H9 (cell line): ENCODE measurements at regions not wholly inside any gene's neighbourhood (a gene's known extent, or its start where the extent isn't known, plus 50 kb on each side); places are given as distances from the start of the nearest gene placed in this dataset.

ENCODE experiments used
- DNase-seq: peaks from one replicate; pipeline ENCODE4 v3.0.0-alpha.2; 2017
- H2AFZ ChIP-seq: one replicate; pipeline ENCODE4 v1.6.1; 2013; ENCODE audit warnings: mild to moderate bottlenecking, low read length, control low read depth, moderate library complexity
- H2AK5ac ChIP-seq: 2 replicates; pipeline ENCODE4 v1.6.1; 2013; ENCODE audit warnings: low read length, control low read depth, mixed read lengths; ENCODE audit not compliant: insufficient read length
- H2BK120ac ChIP-seq: one replicate; pipeline ENCODE4 v1.6.1; 2013; ENCODE audit warnings: low read depth, mild to moderate bottlenecking, low read length, control low read depth, inconsistent platforms; ENCODE audit not compliant: poor library complexity, severe bottlenecking
- H2BK12ac ChIP-seq: 2 replicates; pipeline ENCODE4 v1.6.1; 2013; ENCODE audit warnings: low read length, control low read depth, mixed read lengths, low read depth; ENCODE audit not compliant: insufficient read length
- H2BK15ac ChIP-seq: 2 replicates; pipeline ENCODE4 v1.6.1; 2013; ENCODE audit warnings: low read depth, low read length, control low read depth
- H2BK20ac ChIP-seq: one replicate; pipeline ENCODE4 v1.6.1; 2013; ENCODE audit warnings: low read depth, mild to moderate bottlenecking, low read length, control low read depth, inconsistent platforms; ENCODE audit not compliant: poor library complexity, severe bottlenecking
- H2BK5ac ChIP-seq: 2 replicates; pipeline ENCODE4 v1.6.1; 2013; ENCODE audit warnings: low read length, control low read depth, mixed read lengths; ENCODE audit not compliant: insufficient read length
- H3K14ac ChIP-seq: 2 replicates; pipeline ENCODE4 v1.6.1; 2013; ENCODE audit warnings: low read length, control low read depth; ENCODE audit not compliant: insufficient read depth
- H3K18ac ChIP-seq: 2 replicates; pipeline ENCODE4 v1.6.1; 2013; ENCODE audit warnings: low read depth, mild to moderate bottlenecking, mixed read lengths, low read length, control low read depth; ENCODE audit not compliant: insufficient read length
- H3K23ac ChIP-seq: 2 replicates; pipeline ENCODE4 v1.6.1; 2013; ENCODE audit warnings: low read length, control low read depth, mixed read lengths, low read depth; ENCODE audit not compliant: insufficient read length
- H3K23me2 ChIP-seq: 2 replicates; pipeline ENCODE4 v1.6.1; 2013; ENCODE audit warnings: low read depth, mild to moderate bottlenecking, mixed read lengths, low read length, control low read depth; ENCODE audit not compliant: insufficient read length, poor library complexity, severe bottlenecking
- H3K27ac ChIP-seq: 2 replicates; pipeline ENCODE4 v1.5.1; 2013; ENCODE audit warnings: low read length, control low read depth, mixed read lengths, low read depth; ENCODE audit not compliant: insufficient read length
- H3K27me3 ChIP-seq: 2 replicates; pipeline ENCODE4 v1.6.1; 2013; ENCODE audit warnings: low read length, control low read depth, inconsistent platforms; ENCODE audit not compliant: insufficient read depth
- H3K4ac ChIP-seq: 2 replicates; pipeline ENCODE4 v1.6.1; 2013; ENCODE audit warnings: low read depth, mild to moderate bottlenecking, control low read depth, inconsistent platforms, low read length, moderate library complexity
- H3K4me1 ChIP-seq: 2 replicates; pipeline ENCODE4 v1.6.1; 2013; ENCODE audit warnings: low read length, control low read depth, inconsistent platforms; ENCODE audit not compliant: insufficient read depth
- H3K4me2 ChIP-seq: 2 replicates; pipeline ENCODE4 v1.6.1; 2013; ENCODE audit warnings: low read length, control low read depth, mixed read lengths; ENCODE audit not compliant: insufficient read length, insufficient read depth
- H3K56ac ChIP-seq: 2 replicates; pipeline ENCODE4 v1.6.1; 2013; ENCODE audit warnings: low read depth, mild to moderate bottlenecking, mixed read lengths, low read length, control low read depth; ENCODE audit not compliant: insufficient read length
- H3K79me1 ChIP-seq: 2 replicates; pipeline ENCODE4 v1.6.1; 2013; ENCODE audit warnings: low read depth, mild to moderate bottlenecking, moderate library complexity, low read length, control low read depth, inconsistent platforms; ENCODE audit not compliant: insufficient read depth, poor library complexity, severe bottlenecking
- H3K79me2 ChIP-seq: 2 replicates; pipeline ENCODE4 v1.6.1; 2013; ENCODE audit warnings: low read length, control low read depth, inconsistent platforms; ENCODE audit not compliant: insufficient read depth
- H3K9ac ChIP-seq: 2 replicates; pipeline ENCODE4 v1.6.1; 2013; ENCODE audit warnings: low read length, control low read depth, mixed read lengths; ENCODE audit not compliant: insufficient read length; ENCODE audit errors: extremely low read depth
- H3K9me3 ChIP-seq: one replicate; pipeline ENCODE4 v1.6.1; 2013; ENCODE audit warnings: low read depth, low read length, inconsistent platforms; ENCODE audit not compliant: control insufficient read depth
- H3T11ph ChIP-seq: one replicate; pipeline ENCODE4 v1.6.1; 2013; ENCODE audit warnings: mild to moderate bottlenecking, low read length, control low read depth, inconsistent platforms
- H4K20me1 ChIP-seq: one replicate; pipeline ENCODE4 v1.6.1; 2013; ENCODE audit not compliant: control insufficient read depth, insufficient read length, insufficient read depth
- H4K5ac ChIP-seq: 2 replicates; pipeline ENCODE4 v1.6.1; 2013; ENCODE audit warnings: low read depth, mild to moderate bottlenecking, mixed read lengths, low read length, control low read depth; ENCODE audit not compliant: insufficient read length
- H4K8ac ChIP-seq: replicated peaks from 2 replicates; pipeline ENCODE4 v1.6.1; 2013; ENCODE audit warnings: low read length, control low read depth, mixed read lengths, low read depth; ENCODE audit not compliant: insufficient read length
- H4K91ac ChIP-seq: 2 replicates; pipeline ENCODE4 v1.6.1; 2013; ENCODE audit warnings: low read depth, mild to moderate bottlenecking, moderate library complexity, mixed read lengths, low read length, control low read depth; ENCODE audit not compliant: insufficient read length
- H3K27ac Mint-ChIP-seq, 3 experiments: 2 replicates in 2 of 3; 3 replicates in 1 of 3; pipeline ENCODE4 v1.8.0; 2020 to 2021; ENCODE audit warnings: mixed read lengths in 3 of 3, mild to moderate bottlenecking in 1 of 3, moderate library complexity in 1 of 3
- H3K27me3 Mint-ChIP-seq: 2 replicates; pipeline ENCODE4 v1.8.0; 2021; ENCODE audit warnings: low read depth, mild to moderate bottlenecking, moderate library complexity, mixed read lengths
- H3K36me3 Mint-ChIP-seq, 3 experiments: 2 replicates in 2 of 3; 3 replicates in 1 of 3; pipeline ENCODE4 v1.8.0; 2020 to 2021; ENCODE audit warnings: low read depth in 3 of 3, mixed read lengths in 3 of 3; ENCODE audit not compliant: insufficient read depth in 1 of 3
- H3K4me1 Mint-ChIP-seq, 2 experiments: 2 replicates each; pipeline ENCODE4 v1.8.0; 2020; ENCODE audit warnings: mixed read lengths in 2 of 2
- H3K4me3 Mint-ChIP-seq, 2 experiments: 2 replicates in 1 of 2; 3 replicates in 1 of 2; pipeline ENCODE4 v1.8.0; 2020 to 2021; ENCODE audit warnings: mild to moderate bottlenecking in 2 of 2, mixed read lengths in 2 of 2, moderate library complexity in 1 of 2
- H3K9me3 Mint-ChIP-seq, 2 experiments: 2 replicates in 1 of 2; 3 replicates in 1 of 2; pipeline ENCODE4 v1.8.0; 2020; ENCODE audit warnings: mild to moderate bottlenecking in 2 of 2, mixed read lengths in 2 of 2, moderate library complexity in 1 of 2
- CTCF ChIP-seq: fragments of 200-600 bp; sonication (generic); conservative IDR thresholded peaks from 3 replicates; pipeline ENCODE4 v1.8.0; 2021; ENCODE audit warnings: antibody characterized with exemption, mild to moderate bottlenecking
- WGBS: extraction: QIAGEN DNeasy Blood & Tissue Kit; methylation state at CpG from one replicate; pipeline ENCODE4 v1.1.7; 2013; ENCODE audit warnings: missing lambda C conversion rate, low lambda C conversion rate, mixed read lengths; ENCODE audit not compliant: insufficient read length; ENCODE audit errors: extremely low coverage; 5-methylcytosine and 5-hydroxymethylcytosine counted together

- no peak overlapping the region for H3T11ph ChIP-seq
- H3K4me1 ChIP-seq = no peaks in the 10 kb centered on the region
- DNase-seq = no peak
- H2AK5ac ChIP-seq = no peak overlapping the region
- no peaks in the 10 kb centered on the region for H3K27me3 ChIP-seq
- no peaks in the 10 kb centered on the region for H3K79me1 ChIP-seq
- H2AFZ ChIP-seq = no peak overlapping the region
- no peak overlapping the region for H2BK20ac ChIP-seq
- no peak overlapping the region for H3K14ac ChIP-seq
- no peak for TF ChIP-seq CTCF
- H3K23ac ChIP-seq = no peak overlapping the region
- no peak overlapping the region for H3K18ac ChIP-seq
- H3K56ac ChIP-seq = no peak overlapping the region
- no peaks in the 10 kb centered on the region for H3K36me3 Mint-ChIP-seq
- H3K27ac ChIP-seq = no peak overlapping the region
- no peak overlapping the region for H3K4ac ChIP-seq
- H3K4me3 Mint-ChIP-seq = no peak overlapping the region
- no peak overlapping the region for H3K4me2 ChIP-seq
- no CpG with 5 or more reads among the region's 2 CpGs for WGBS
- no peaks in the 10 kb centered on the region for H3K9me3 ChIP-seq
- no peaks in the 10 kb centered on the region for H3K79me2 ChIP-seq
- H3K27ac Mint-ChIP-seq = no peak overlapping the region
- H3K4me1 Mint-ChIP-seq = peaks cover 6 to 10% of the 10 kb centered on the region in 2 experiments
- H4K20me1 ChIP-seq = no peaks in the 10 kb centered on the region
- no peak overlapping the region for H2BK12ac ChIP-seq
- no peaks in the 10 kb centered on the region; the same call in none of the 2 replicates for H3K27me3 Mint-ChIP-seq
- H3K9me3 Mint-ChIP-seq = peaks cover 0 to 3% of the 10 kb centered on the region in 2 experiments; a peak in 1 of 5 replicates
- no peak overlapping the region for H3K9ac ChIP-seq
- H3K23me2 ChIP-seq = no peaks in the 10 kb centered on the region
- H4K8ac ChIP-seq = no peak overlapping the region
- H2BK5ac ChIP-seq = no peak overlapping the region
- H2BK15ac ChIP-seq = no peak overlapping the region
- H4K91ac ChIP-seq = no peak overlapping the region
- no peak overlapping the region for H2BK120ac ChIP-seq
- H4K5ac ChIP-seq = no peak overlapping the region
Observed at GRCh38 chr3:4113811-4114522, 189.2 kb upstream of the SETMAR start.
